Kidney glomerular epithelial cell (primary cell): ENCODE measurements at regions not wholly inside any gene's neighbourhood (a gene's known extent, or its start where the extent isn't known, plus 50 kb on each side); places are given as distances from the start of the nearest gene placed in this dataset.
A peak's percentile ranks its signal among the peaks of the same experiment; 100 is the strongest.
"Not testable (repeated sequence)": the region's sequence is repeated elsewhere in the genome, so short reads cannot be mapped to it uniquely, and the experiment has no call there.

ENCODE experiments used
- DNase-seq: peaks from one replicate; lab custom pipeline; 2025; lab: John Stamatoyannopoulos, UW

- DNase-seq: no peak
These were observed 108.1 kb upstream of the ARRDC3 start for GRCh38 chr5:91491229-91491628.

- no peak for DNase-seq
These were observed 107.2 kb upstream of the ARRDC3 start for GRCh38 chr5:91490316-91490715.

GRCh38 chr5:91487420-91487819, 104.3 kb upstream of the ARRDC3 start:
- DNase-seq: no peak

GRCh38 chr5:91486638-91487037, 103.5 kb upstream of the ARRDC3 start:
- DNase-seq: no peak

GRCh38 chr5:91484662-91485061, 101.5 kb upstream of the ARRDC3 start:
- DNase-seq: no peak

GRCh38 chr5:91479376-91479775, 96.3 kb upstream of the ARRDC3 start:
- not testable (repeated sequence) for DNase-seq

- no peak for DNase-seq
These were observed 95.0 kb upstream of the ARRDC3 start for GRCh38 chr5:91478096-91478495.

GRCh38 chr5:91477408-91477807, 94.3 kb upstream of the ARRDC3 start:
- no peak for DNase-seq

- no peak for DNase-seq
These were observed 91.1 kb upstream of the ARRDC3 start for GRCh38 chr5:91474201-91474600.

- no peak for DNase-seq
These were observed 89.5 kb upstream of the ARRDC3 start for GRCh38 chr5:91472631-91473030.

- DNase-seq: no peak
These were observed 86.5 kb upstream of the ARRDC3 start for GRCh38 chr5:91469517-91470165.

- no peak for DNase-seq
These were observed 85.7 kb upstream of the ARRDC3 start for GRCh38 chr5:91468651-91469422.

- no peak for DNase-seq
These were observed 81.9 kb upstream of the ARRDC3 start for GRCh38 chr5:91464886-91465646.

- no peak for DNase-seq
These were observed 74.6 kb upstream of the ARRDC3 start for GRCh38 chr5:91457681-91458058.

- no peak for DNase-seq
These were observed 74.0 kb upstream of the ARRDC3 start for GRCh38 chr5:91456928-91457680.

- DNase-seq: no peak
These were observed 66.0 kb upstream of the ARRDC3 start for GRCh38 chr5:91449083-91449482.

- DNase-seq: not testable (repeated sequence)
These were observed 65.0 kb upstream of the ARRDC3 start for GRCh38 chr5:91448079-91448478.

GRCh38 chr5:91446880-91447279, 63.8 kb upstream of the ARRDC3 start:
- not testable (repeated sequence) for DNase-seq

GRCh38 chr5:91443761-91444467, 60.8 kb upstream of the ARRDC3 start:
- DNase-seq: no peak

GRCh38 chr5:91443023-91443422, 59.9 kb upstream of the ARRDC3 start:
- peak; percentile 59 for DNase-seq

GRCh38 chr5:91441082-91441481, 58.0 kb upstream of the ARRDC3 start:
- DNase-seq: no peak

GRCh38 chr5:91438871-91439270, 55.8 kb upstream of the ARRDC3 start:
- DNase-seq: no peak
